ENCODE measurements at regions not wholly inside any gene's neighbourhood (a gene's known extent, or its start where the extent isn't known, plus 50 kb on each side); places are given as distances from the start of the nearest gene placed in this dataset.

GRCh38 chr18:50444539-50444938, 69.7 kb downstream of the SKA1 start:
- DNase-seq (ENCODE audit: low read depth, low spot score), result no peak

GRCh38 chr18:50446629-50447028, 71.8 kb downstream of the SKA1 start:
- no peak for DNase-seq (ENCODE audit: low read depth, low spot score)

- DNase-seq (ENCODE audit: low read depth, low spot score), result no peak
Observed at GRCh38 chr18:50447102-50447741, 72.4 kb downstream of the SKA1 start.

- DNase-seq (ENCODE audit: low read depth, low spot score), result no peak
Observed at GRCh38 chr18:50447952-50448351, 73.1 kb downstream of the SKA1 start.

- DNase-seq (ENCODE audit: low read depth, low spot score), result no peak
Observed at GRCh38 chr18:50451100-50451842, 76.4 kb downstream of the SKA1 start.

GRCh38 chr18:50453014-50453680, 78.3 kb downstream of the SKA1 start:
- DNase-seq (ENCODE audit: low read depth, low spot score), result no peak

GRCh38 chr18:50453732-50454131, 78.9 kb downstream of the SKA1 start:
- no peak for DNase-seq (ENCODE audit: low read depth, low spot score)

- DNase-seq (ENCODE audit: low read depth, low spot score), result no peak
Observed at GRCh38 chr18:50454387-50454988, 79.6 kb downstream of the SKA1 start.

GRCh38 chr18:50456285-50456684, 81.4 kb downstream of the SKA1 start:
- no peak for DNase-seq (ENCODE audit: low read depth, low spot score)

- no peak for DNase-seq (ENCODE audit: low read depth, low spot score)
Observed at GRCh38 chr18:50457639-50458038, 82.8 kb downstream of the SKA1 start.

- no peak for DNase-seq (ENCODE audit: low read depth, low spot score)
Observed at GRCh38 chr18:50458366-50458765, 83.5 kb downstream of the SKA1 start.

- no peak for DNase-seq (ENCODE audit: low read depth, low spot score)
Observed at GRCh38 chr18:50458796-50459195, 84.0 kb downstream of the SKA1 start.

GRCh38 chr18:50460062-50460461, 85.2 kb downstream of the SKA1 start:
- no peak for DNase-seq (ENCODE audit: low read depth, low spot score)

GRCh38 chr18:50460716-50461115, 85.9 kb downstream of the SKA1 start:
- DNase-seq (ENCODE audit: low read depth, low spot score), result no peak

- DNase-seq (ENCODE audit: low read depth, low spot score), result no peak
Observed at GRCh38 chr18:50461251-50461650, 86.4 kb downstream of the SKA1 start.

GRCh38 chr18:50465211-50466153, 90.6 kb downstream of the SKA1 start:
- no peak for DNase-seq (ENCODE audit: low read depth, low spot score)

GRCh38 chr18:50466634-50467033, 91.8 kb downstream of the SKA1 start:
- peak; percentile 22 for DNase-seq (ENCODE audit: low read depth, low spot score)

GRCh38 chr18:50468807-50469206, 91.1 kb upstream of the MAPK4 start:
- no peak for DNase-seq (ENCODE audit: low read depth, low spot score)

GRCh38 chr18:50469380-50469781, 90.5 kb upstream of the MAPK4 start:
- no peak for DNase-seq (ENCODE audit: low read depth, low spot score)

GRCh38 chr18:50472941-50473340, 86.9 kb upstream of the MAPK4 start:
- DNase-seq (ENCODE audit: low read depth, low spot score), result no peak

- no peak for DNase-seq (ENCODE audit: low read depth, low spot score)
Observed at GRCh38 chr18:50473881-50474280, 86.0 kb upstream of the MAPK4 start.

Measured in ELF-1 (cell line).